OCI-LY1 (cell line): ENCODE measurements at regions not wholly inside any gene's neighbourhood (a gene's known extent, or its start where the extent isn't known, plus 50 kb on each side); places are given as distances from the start of the nearest gene placed in this dataset.

Experiments
- H2AFZ ChIP-seq: fragments of 200-600 bp; sonication (generic), shearing (Covaris generic); 2 replicates; pipeline ENCODE4 v1.6.0; 2014; ENCODE audit warnings: antibody characterized with exemption, mild to moderate bottlenecking, low read length
- H3F3A ChIP-seq: fragments of 200-600 bp; sonication (generic), shearing (Covaris generic); 2 replicates; pipeline ENCODE4 v1.6.0; 2014; ENCODE audit warnings: mild to moderate bottlenecking, antibody characterized with exemption, low read length, moderate library complexity; ENCODE audit not compliant: insufficient read depth
- H3K27ac ChIP-seq: fragments of 200-600 bp; sonication (generic); 2 replicates; pipeline ENCODE4 v1.5.1; 2014; ENCODE audit warnings: low read length, mixed run types, mild to moderate bottlenecking, low read depth; ENCODE audit not compliant: poor library complexity, severe bottlenecking
- H3K27me3 ChIP-seq: fragments of 200-600 bp; sonication (generic); 2 replicates; pipeline ENCODE4 v1.6.0; 2014; ENCODE audit warnings: antibody characterized with exemption, mild to moderate bottlenecking, low read length, moderate library complexity; ENCODE audit not compliant: insufficient read depth
- H3K36me3 ChIP-seq: fragments of 200-600 bp; sonication (generic); 2 replicates; pipeline ENCODE4 v1.6.1; 2014; ENCODE audit warnings: mild to moderate bottlenecking, antibody characterized with exemption, low read length, moderate library complexity, mixed read lengths; ENCODE audit not compliant: insufficient read depth
- H3K4me1 ChIP-seq: fragments of 200-600 bp; sonication (generic); 2 replicates; pipeline ENCODE4 v1.5.1; 2014; ENCODE audit warnings: mild to moderate bottlenecking, low read length, moderate library complexity; ENCODE audit not compliant: insufficient read depth, severe bottlenecking
- H3K4me2 ChIP-seq: fragments of 200-600 bp; sonication (generic), shearing (Covaris generic); 2 replicates; pipeline ENCODE4 v1.6.1; 2014; ENCODE audit warnings: low read length
- H3K4me3 ChIP-seq: fragments of 200-600 bp; sonication (generic); 2 replicates; pipeline ENCODE4 v1.5.1; 2014; ENCODE audit warnings: low read length, low read depth, mild to moderate bottlenecking, mixed read lengths; ENCODE audit not compliant: poor library complexity, severe bottlenecking
- H3K79me2 ChIP-seq: fragments of 200-600 bp; shearing (Covaris generic); 2 replicates; pipeline ENCODE4 v1.6.1; 2016; ENCODE audit warnings: mixed run types, low read length, mixed read lengths; ENCODE audit not compliant: insufficient read depth
- H3K9ac ChIP-seq: fragments of 200-600 bp; sonication (generic), shearing (Covaris generic); 2 replicates; pipeline ENCODE4 v1.6.1; 2014; ENCODE audit warnings: mild to moderate bottlenecking, low read length, mixed read lengths
- H3K9me2 ChIP-seq: fragments of 200-600 bp; sonication (generic), shearing (Covaris generic); 2 replicates; pipeline ENCODE4 v1.6.1; 2014; ENCODE audit warnings: low read depth, mild to moderate bottlenecking, low read length, mixed read lengths
- H3K9me3 ChIP-seq: fragments of 200-600 bp; shearing (Covaris generic); 2 replicates; pipeline ENCODE4 v1.6.1; 2014; ENCODE audit warnings: low read length, mixed read lengths
- H4K20me1 ChIP-seq: fragments of 200-600 bp; sonication (generic), shearing (Covaris generic); 2 replicates; pipeline ENCODE4 v1.6.0; 2016; ENCODE audit warnings: mild to moderate bottlenecking, low read length; ENCODE audit not compliant: insufficient read depth
- EZH2 ChIP-seq: fragments of 200-600 bp; sonication (generic), shearing (Covaris generic); IDR thresholded peaks from 2 replicates; pipeline ENCODE4 v1.8.0; 2017; ENCODE audit warnings: borderline replicate concordance, mixed run types, mild to moderate bottlenecking, antibody characterized with exemption, low read length, moderate library complexity, mixed read lengths
- TF ChIP-seq, protein P1 (sequence below): fragments of 200-600 bp; sonication (generic), shearing (Covaris generic); IDR thresholded peaks from 2 replicates; pipeline ENCODE4 v1.5.1; 2017; ENCODE audit warnings: mild to moderate bottlenecking, antibody characterized with exemption, low read length, moderate library complexity, mixed read lengths

DNA sequence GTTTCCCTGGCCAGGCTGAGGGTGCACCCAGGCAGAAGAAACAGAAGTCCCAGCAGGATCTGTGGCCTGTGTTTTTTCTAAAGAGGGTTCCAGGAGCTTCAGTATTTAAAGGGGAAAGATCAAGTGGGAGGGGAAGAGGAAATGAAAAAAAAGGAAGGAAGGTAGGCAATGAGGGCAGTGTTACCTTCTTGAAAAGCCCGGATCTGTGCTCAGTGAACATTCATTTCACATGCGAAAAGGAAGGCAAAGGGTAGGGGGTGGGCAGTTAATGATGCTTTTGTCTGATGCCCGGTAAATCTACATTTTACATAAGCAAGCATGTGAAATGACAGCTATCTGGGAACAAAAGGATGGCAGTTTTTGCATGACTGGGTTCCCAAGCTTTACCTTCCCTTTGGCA is 326.2 kb downstream of the UQCRFS1 start:
- Histone ChIP-seq H3K9ac (no peak overlapping the region), H3K4me2 (no peak overlapping the region), H3K27me3 (no peaks in the 10 kb centered on the region; the same call in 1 of the 2 replicates)

GRCh38 chr19:28885965-28886364 is 327.0 kb downstream of the UQCRFS1 start:
- no peaks in the 10 kb centered on the region for H3K4me1 ChIP-seq
- H2AFZ ChIP-seq = no peak overlapping the region
- no peak overlapping the region for H3K4me2 ChIP-seq
- no peaks in the 10 kb centered on the region for H3K9me2 ChIP-seq
- no peaks in the 10 kb centered on the region for H4K20me1 ChIP-seq
- no peaks in the 10 kb centered on the region for H3F3A ChIP-seq
- H3K4me3 ChIP-seq = no peak overlapping the region
- H3K79me2 ChIP-seq = no peaks in the 10 kb centered on the region
- TF ChIP-seq, protein P1, sequence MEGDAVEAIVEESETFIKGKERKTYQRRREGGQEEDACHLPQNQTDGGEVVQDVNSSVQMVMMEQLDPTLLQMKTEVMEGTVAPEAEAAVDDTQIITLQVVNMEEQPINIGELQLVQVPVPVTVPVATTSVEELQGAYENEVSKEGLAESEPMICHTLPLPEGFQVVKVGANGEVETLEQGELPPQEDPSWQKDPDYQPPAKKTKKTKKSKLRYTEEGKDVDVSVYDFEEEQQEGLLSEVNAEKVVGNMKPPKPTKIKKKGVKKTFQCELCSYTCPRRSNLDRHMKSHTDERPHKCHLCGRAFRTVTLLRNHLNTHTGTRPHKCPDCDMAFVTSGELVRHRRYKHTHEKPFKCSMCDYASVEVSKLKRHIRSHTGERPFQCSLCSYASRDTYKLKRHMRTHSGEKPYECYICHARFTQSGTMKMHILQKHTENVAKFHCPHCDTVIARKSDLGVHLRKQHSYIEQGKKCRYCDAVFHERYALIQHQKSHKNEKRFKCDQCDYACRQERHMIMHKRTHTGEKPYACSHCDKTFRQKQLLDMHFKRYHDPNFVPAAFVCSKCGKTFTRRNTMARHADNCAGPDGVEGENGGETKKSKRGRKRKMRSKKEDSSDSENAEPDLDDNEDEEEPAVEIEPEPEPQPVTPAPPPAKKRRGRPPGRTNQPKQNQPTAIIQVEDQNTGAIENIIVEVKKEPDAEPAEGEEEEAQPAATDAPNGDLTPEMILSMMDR = no peak
- no peak for TF ChIP-seq EZH2
- no peaks in the 10 kb centered on the region for H3K9me3 ChIP-seq
- no peak overlapping the region for H3K9ac ChIP-seq
- H3K27ac ChIP-seq = no peak overlapping the region
- no peaks in the 10 kb centered on the region for H3K36me3 ChIP-seq
- H3K27me3 ChIP-seq = no peaks in the 10 kb centered on the region; the same call in 1 of the 2 replicates

More for the DNA sequence above, 326.2 kb downstream of the UQCRFS1 start:
- no peaks in the 10 kb centered on the region for H3K79me2 ChIP-seq
- H3K4me3 ChIP-seq = no peak overlapping the region
- no peaks in the 10 kb centered on the region for H3K36me3 ChIP-seq
- no peak overlapping the region for H2AFZ ChIP-seq
- H4K20me1 ChIP-seq = no peaks in the 10 kb centered on the region
- no peaks in the 10 kb centered on the region for H3F3A ChIP-seq
- H3K9me2 ChIP-seq = no peaks in the 10 kb centered on the region
- no peak for TF ChIP-seq EZH2
- TF ChIP-seq, protein P1 = no peak
- H3K27ac ChIP-seq = no peak overlapping the region
- no peaks in the 10 kb centered on the region for H3K4me1 ChIP-seq
- no peaks in the 10 kb centered on the region for H3K9me3 ChIP-seq

DNA sequence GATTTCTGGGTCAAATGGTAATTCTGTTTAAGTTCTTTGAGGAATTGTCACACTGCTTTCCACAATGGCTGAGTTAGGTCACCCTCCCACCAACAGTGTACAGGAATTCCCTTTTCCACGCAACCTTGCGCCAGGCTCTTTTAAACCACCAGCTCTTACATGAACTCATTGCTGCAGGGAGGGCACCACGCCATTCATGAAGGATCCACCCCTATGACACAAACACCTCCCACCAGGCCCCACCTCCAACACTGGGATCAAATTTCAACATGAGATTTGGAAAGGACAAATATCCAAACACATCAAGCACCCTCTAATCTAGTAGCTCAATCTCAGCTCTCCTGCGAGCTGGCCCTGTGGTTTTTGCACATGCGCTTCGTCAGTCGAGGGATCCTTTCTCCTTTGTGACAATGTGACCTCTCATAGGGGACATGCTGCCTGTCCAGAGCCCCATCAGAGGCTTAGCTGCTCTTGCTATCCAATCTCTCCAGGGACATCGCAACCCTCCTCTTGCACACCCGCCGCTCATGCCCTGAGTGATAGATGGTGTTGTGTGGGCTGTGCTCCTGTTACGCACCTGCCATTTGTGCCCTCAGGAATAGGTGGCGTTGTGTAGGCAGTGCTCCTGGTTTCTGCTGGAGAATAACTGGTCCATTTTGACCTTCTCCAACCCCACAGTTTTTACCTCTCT is 328.0 kb downstream of the UQCRFS1 start:
- Histone ChIP-seq H3K9ac (no peak overlapping the region), H3K27me3 (no peaks in the 10 kb centered on the region; the same call in 1 of the 2 replicates), H3K9me3 (no peaks in the 10 kb centered on the region), H3K4me3 (no peak overlapping the region), H3K9me2 (no peaks in the 10 kb centered on the region), H3K4me1 (no peaks in the 10 kb centered on the region), H3F3A (no peaks in the 10 kb centered on the region), H3K4me2 (no peak overlapping the region), H4K20me1 (no peaks in the 10 kb centered on the region), H2AFZ (no peak overlapping the region), H3K27ac (no peak overlapping the region), H3K36me3 (no peaks in the 10 kb centered on the region), H3K79me2 (no peaks in the 10 kb centered on the region)
- TF ChIP-seq EZH2 = no peak
- TF ChIP-seq, protein P1 = no peak
